ENCODE measurements at regions not wholly inside any gene's neighbourhood (a gene's known extent, or its start where the extent isn't known, plus 50 kb on each side); places are given as distances from the start of the nearest gene placed in this dataset.

DNA sequence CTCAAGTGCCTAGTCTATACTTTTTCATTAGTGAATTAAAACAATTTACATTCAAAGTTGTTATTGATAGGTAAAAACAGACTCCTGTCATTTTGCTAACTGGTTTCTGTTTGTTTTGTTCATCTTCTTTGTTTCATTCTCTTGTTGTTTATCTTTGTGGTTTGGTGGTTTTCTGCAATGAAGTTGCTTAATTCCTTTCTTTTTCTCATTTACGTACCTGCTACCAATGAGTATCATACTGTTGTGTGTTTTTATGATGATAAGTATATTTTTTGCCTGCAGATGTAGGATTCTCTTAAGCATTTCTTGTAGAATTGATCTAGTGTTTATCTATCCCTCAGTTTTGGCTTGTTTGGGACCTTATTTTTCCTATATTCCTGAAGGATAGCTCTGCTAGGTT lies 2230.0 kb downstream of the MAT2B start:
- TF ChIP-seq, protein P1, sequence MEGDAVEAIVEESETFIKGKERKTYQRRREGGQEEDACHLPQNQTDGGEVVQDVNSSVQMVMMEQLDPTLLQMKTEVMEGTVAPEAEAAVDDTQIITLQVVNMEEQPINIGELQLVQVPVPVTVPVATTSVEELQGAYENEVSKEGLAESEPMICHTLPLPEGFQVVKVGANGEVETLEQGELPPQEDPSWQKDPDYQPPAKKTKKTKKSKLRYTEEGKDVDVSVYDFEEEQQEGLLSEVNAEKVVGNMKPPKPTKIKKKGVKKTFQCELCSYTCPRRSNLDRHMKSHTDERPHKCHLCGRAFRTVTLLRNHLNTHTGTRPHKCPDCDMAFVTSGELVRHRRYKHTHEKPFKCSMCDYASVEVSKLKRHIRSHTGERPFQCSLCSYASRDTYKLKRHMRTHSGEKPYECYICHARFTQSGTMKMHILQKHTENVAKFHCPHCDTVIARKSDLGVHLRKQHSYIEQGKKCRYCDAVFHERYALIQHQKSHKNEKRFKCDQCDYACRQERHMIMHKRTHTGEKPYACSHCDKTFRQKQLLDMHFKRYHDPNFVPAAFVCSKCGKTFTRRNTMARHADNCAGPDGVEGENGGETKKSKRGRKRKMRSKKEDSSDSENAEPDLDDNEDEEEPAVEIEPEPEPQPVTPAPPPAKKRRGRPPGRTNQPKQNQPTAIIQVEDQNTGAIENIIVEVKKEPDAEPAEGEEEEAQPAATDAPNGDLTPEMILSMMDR (IDR thresholded peaks at IDR 0.05; ENCODE audit: low read depth, low read length) = no peak
- no peak for TF ChIP-seq POLR2A (IDR thresholded peaks at IDR 0.05; ENCODE audit: extremely low read depth, insufficient read length)
- TF ChIP-seq, protein P2, sequence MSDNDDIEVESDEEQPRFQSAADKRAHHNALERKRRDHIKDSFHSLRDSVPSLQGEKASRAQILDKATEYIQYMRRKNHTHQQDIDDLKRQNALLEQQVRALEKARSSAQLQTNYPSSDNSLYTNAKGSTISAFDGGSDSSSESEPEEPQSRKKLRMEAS (IDR thresholded peaks at IDR 0.05; ENCODE audit: low read depth, low read length) = no peak

All from NB4 (cell line).